ENCODE measurements at regions not wholly inside any gene's neighbourhood (a gene's known extent, or its start where the extent isn't known, plus 50 kb on each side); places are given as distances from the start of the nearest gene placed in this dataset.
A peak's percentile ranks its signal among the peaks of the same experiment; 100 is the strongest.

GRCh38 chr20:10857352-10858070 is 183.7 kb upstream of the JAG1 start:
- H3K27me3 ChIP-seq (ENCODE audit: control insufficient read depth, insufficient read depth, low read length): no peaks in the 10 kb centered on the region; the same call in 1 of the 2 replicates
- no peak overlapping the region for H3K9ac ChIP-seq (ENCODE audit: low read depth, low read length)
- H3K56ac ChIP-seq (ENCODE audit: extremely low read depth, insufficient read depth, low read length): no peak overlapping the region
- no TSS peak for BruUV-seq (replicated peaks)
- DNase-seq: peak; percentile 60
- H4K91ac ChIP-seq (ENCODE audit: insufficient read depth, low read depth, low read length): no peak overlapping the region
- peaks cover 2% of the 10 kb centered on the region; the same call in 1 of the 2 replicates for H3K4me1 ChIP-seq (ENCODE audit: control insufficient read depth, insufficient read depth, low read length)
- no peak overlapping the region for H2AK5ac ChIP-seq (ENCODE audit: low read depth, low read length)
- H3K14ac ChIP-seq (replicated peaks; ENCODE audit: low read depth, low read length): peak overlapping the region; percentile 46; the same call in 1 of the 2 replicates
- no peaks in the 10 kb centered on the region for H3K9me3 ChIP-seq (ENCODE audit: control insufficient read depth, insufficient read depth, low read length)
- 0 out of 4 replicates have a peak overlapping the region, but pooled peaks of 1 of the 2 experiments have one; percentile 9 for H4K8ac ChIP-seq (ENCODE audit: low read depth in 2 of 2, low read length in 2 of 2)
- no peak overlapping the region; the same call in 1 of the 2 replicates for H3K18ac ChIP-seq (ENCODE audit: low read depth, low read length)
- dilution Hi-C loops (cut with HindIII; ENCODE audit: low sequenced_read_pairs, unreplicated experiment): no loop called here
- no peak overlapping the region; the same call in 1 of the 2 replicates for H2BK20ac ChIP-seq (ENCODE audit: low read depth, low read length)
- H4K20me1 ChIP-seq (ENCODE audit: insufficient read depth, low read length): no peaks in the 10 kb centered on the region
- intact Hi-C loops (cut with micrococcal nuclease): no loop called here
- H3K27ac ChIP-seq (ENCODE audit: insufficient read depth, low read length): no peak overlapping the region
- peak overlapping the region; percentile 53 for H2AFZ ChIP-seq (replicated peaks; ENCODE audit: low read length, poor library complexity)
- H3K79me1 ChIP-seq (ENCODE audit: low read depth in 1 of 2, low read length in 2 of 2): no peaks in the 10 kb centered on the region
- CTCF ChIA-PET: interaction anchor here (0.6 kb wide), 1 partner anchor 38 kb away, joined by 3 read pairs; no protein-coding TSS in a partner anchor
- ATAC-seq (ENCODE audit: low read depth): no peak
- WGBS, 2 experiments (ENCODE audit: extremely low coverage in 2 of 2, insufficient read length in 1 of 2): 60% methylated on average over 1 of the region's 6 CpGs; no CpG with 5 or more reads in 1 of the 2 experiments
- no peak overlapping the region for H3K4me2 ChIP-seq (ENCODE audit: low read depth, low read length)
- H3K9me1 ChIP-seq (ENCODE audit: insufficient read depth, low read length): peaks cover 4% of the 10 kb centered on the region; the same call in 1 of the 2 replicates
- H3K4ac ChIP-seq (ENCODE audit: low read depth, low read length): peak overlapping the region; percentile 63; the same call in 1 of the 2 replicates
- no peak overlapping the region for H2BK15ac ChIP-seq (ENCODE audit: low read depth, low read length)
- no peak overlapping the region for H4K5ac ChIP-seq (ENCODE audit: low read depth, low read length)
- no peak overlapping the region for H2BK5ac ChIP-seq (ENCODE audit: low read depth, low read length, poor library complexity, severe bottlenecking)
- TF ChIP-seq CEBPB (IDR thresholded peaks at IDR 0.05; ENCODE audit: low read depth, low read length): 0 out of 2 replicates have a peak, but pooled peaks have one; percentile 36
- TF ChIP-seq MAFK (IDR thresholded peaks at IDR 0.05; ENCODE audit: low read depth, low read length): peak; percentile 85
- TF ChIP-seq USF2 (IDR thresholded peaks at IDR 0.05; ENCODE audit: low read depth, low read length): no peak
- POLR2A ChIA-PET (ENCODE audit: unreplicated experiment): no interaction called here
- H3K4me3 ChIP-seq (ENCODE audit: insufficient read depth, low read depth, low read length): no peak overlapping the region
- H3K23ac ChIP-seq (ENCODE audit: low read depth, low read length): no peak overlapping the region
- peak overlapping the region; percentile 55; the same call in 1 of the 2 replicates for H2BK120ac ChIP-seq (ENCODE audit: low read depth, low read length)
- H2AK9ac ChIP-seq (replicated peaks; ENCODE audit: low read depth, low read length, poor library complexity): peak overlapping the region; percentile 58
- no peaks in the 10 kb centered on the region for H3K36me3 ChIP-seq (ENCODE audit: control insufficient read depth, insufficient read depth, low read length)
- in situ Hi-C loops (cut with MboI; ENCODE audit: low sequenced_read_pairs): no loop called here
